BJ (cell line): ENCODE measurements at regions not wholly inside any gene's neighbourhood (a gene's known extent, or its start where the extent isn't known, plus 50 kb on each side); places are given as distances from the start of the nearest gene placed in this dataset.

Source experiments
- CTCF ChIA-PET: fragments of 350-600 bp; formaldehyde crosslinking; extraction: SDS; loops from one replicate; lab custom pipeline; 2021; ENCODE audit warnings: antibody characterized with exemption, inconsistent platforms; lab: Yijun Ruan, JAX
- POLR2A ChIA-PET: fragments of 300-600 bp; sonication (Branson Sonifier 250); formaldehyde crosslinking; extraction: SDS; loops from one replicate; lab custom pipeline; 2021; ENCODE audit warnings: antibody characterized with exemption; lab: Charles Lee
- DNase-seq: peaks from one replicate; pipeline ENCODE4 v3.0.0-alpha.2; 2011; ENCODE audit warnings: low read depth
- H3K27me3 ChIP-seq: 2 replicates; pipeline ENCODE4 v1.6.0; 2011; ENCODE audit warnings: low read length; ENCODE audit not compliant: control insufficient read depth, insufficient read depth
- H3K36me3 ChIP-seq: 2 replicates; pipeline ENCODE4 v1.5.1; 2011; ENCODE audit warnings: low read length; ENCODE audit not compliant: control insufficient read depth, insufficient read depth
- H3K4me3 ChIP-seq: 2 replicates; pipeline ENCODE4 v1.5.1; 2011; ENCODE audit warnings: low read depth, mild to moderate bottlenecking, control low read depth, low read length
- CTCF ChIP-seq: IDR thresholded peaks from 2 replicates; pipeline ENCODE4 v1.5.1; 2011; ENCODE audit warnings: low read depth, mild to moderate bottlenecking, control low read depth, inconsistent platforms, low read length, moderate library complexity; ENCODE audit not compliant: insufficient read depth

DNA sequence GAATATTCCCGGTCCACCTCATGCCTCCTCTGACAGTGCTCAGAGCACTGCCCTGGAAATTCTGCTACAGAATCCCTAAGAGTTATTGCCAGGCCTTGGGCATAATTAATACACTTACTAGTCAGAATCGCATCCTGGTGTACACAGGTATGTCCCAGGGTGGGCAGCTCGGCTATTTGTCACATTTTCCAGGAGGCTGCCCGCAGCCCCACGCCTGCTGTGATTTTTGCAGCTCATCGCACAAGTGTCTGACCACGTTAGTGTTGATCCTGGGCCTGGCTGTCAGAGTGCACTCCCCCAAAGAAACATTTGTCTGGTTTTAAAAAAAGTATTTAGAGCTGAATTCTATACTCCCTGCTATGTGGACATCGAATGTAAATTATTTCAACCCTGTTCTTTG lies 105.4 kb downstream of the CD83 start:
- no peak for DNase-seq
- Histone ChIP-seq H3K4me3 (no peak overlapping the region), H3K27me3 (no peaks in the 10 kb centered on the region), H3K36me3 (no peaks in the 10 kb centered on the region)
- no peak for TF ChIP-seq CTCF
- POLR2A ChIA-PET, result no interaction called here
- CTCF ChIA-PET, result no interaction called here

- DNase-seq, result no peak
- Histone ChIP-seq H3K4me3 (no peak overlapping the region), H3K27me3 (no peaks in the 10 kb centered on the region), H3K36me3 (no peaks in the 10 kb centered on the region)
- CTCF ChIA-PET, result no interaction called here
- POLR2A ChIA-PET, result no interaction called here
- no peak for TF ChIP-seq CTCF
Observed at GRCh38 chr6:14224359-14225103, 107.0 kb downstream of the CD83 start.

GRCh38 chr6:14226051-14226660 lies 108.6 kb downstream of the CD83 start:
- Histone ChIP-seq H3K36me3 (no peaks in the 10 kb centered on the region), H3K27me3 (no peaks in the 10 kb centered on the region), H3K4me3 (no peak overlapping the region)
- no peak for TF ChIP-seq CTCF
- DNase-seq, result no peak
- POLR2A ChIA-PET, result no interaction called here
- CTCF ChIA-PET, result no interaction called here

GRCh38 chr6:14228571-14228970 lies 111.0 kb downstream of the CD83 start:
- ChIA-PET CTCF (no interaction called here), POLR2A (interaction anchor here (0.6 kb wide), 2 partner anchors 305 to 461 kb away, joined by 15 to 24 read pairs; no protein-coding TSS in a partner anchor)
- Histone ChIP-seq H3K4me3 (no peak overlapping the region), H3K36me3 (no peaks in the 10 kb centered on the region), H3K27me3 (no peaks in the 10 kb centered on the region)
- TF ChIP-seq CTCF, result no peak
- DNase-seq, result peak; percentile 67

- Histone ChIP-seq H3K27me3 (no peaks in the 10 kb centered on the region), H3K36me3 (no peaks in the 10 kb centered on the region), H3K4me3 (no peak overlapping the region)
- CTCF ChIA-PET, result interaction anchor here (1.9 kb wide), 1 partner anchor 13 kb away, joined by 6 read pairs; no protein-coding TSS in a partner anchor
- TF ChIP-seq CTCF, result no peak
- POLR2A ChIA-PET, result no interaction called here
- no peak for DNase-seq
Observed at GRCh38 chr6:14231071-14231483, 113.5 kb downstream of the CD83 start.
